Astrocyte (in vitro differentiated cells and primary cell): ENCODE measurements at regions not wholly inside any gene's neighbourhood (a gene's known extent, or its start where the extent isn't known, plus 50 kb on each side); places are given as distances from the start of the nearest gene placed in this dataset.

Source experiments
- DNase-seq: peaks from one replicate; pipeline ENCODE4 v3.0.0-alpha.2; 2010; ENCODE audit warnings: low read depth
- FAIRE-seq: peaks from 2 replicates; lab custom pipeline; 2011; peaks lifted over from hg19 to GRCh38; lab: Jason Lieb, UNC
- H2AFZ ChIP-seq: 2 replicates; pipeline ENCODE4 v1.6.0; 2012; ENCODE audit warnings: low read depth, low read length, inconsistent platforms
- H3K27ac ChIP-seq: 2 replicates; pipeline ENCODE4 v1.5.1; 2011; ENCODE audit warnings: low read depth, low read length, inconsistent platforms
- H3K27me3 ChIP-seq: 2 replicates; pipeline ENCODE4 v1.6.0; 2011; ENCODE audit warnings: low read length, inconsistent platforms; ENCODE audit not compliant: insufficient read depth
- H3K36me3 ChIP-seq: 2 replicates; pipeline ENCODE4 v1.5.1; 2011; ENCODE audit warnings: low read length, inconsistent platforms; ENCODE audit not compliant: insufficient read depth
- H3K4me1 ChIP-seq: 2 replicates; pipeline ENCODE4 v1.5.1; 2011; ENCODE audit warnings: low read length, inconsistent platforms; ENCODE audit not compliant: insufficient read depth
- H3K4me2 ChIP-seq: 2 replicates; pipeline ENCODE4 v1.6.0; 2012; ENCODE audit warnings: low read length, inconsistent platforms
- H3K4me3 ChIP-seq: 2 replicates; pipeline ENCODE4 v1.5.1; 2011; ENCODE audit warnings: low read depth, mild to moderate bottlenecking, low read length, inconsistent platforms; ENCODE audit not compliant: insufficient read depth
- H3K79me2 ChIP-seq: 2 replicates; pipeline ENCODE4 v1.6.0; 2012; ENCODE audit warnings: mild to moderate bottlenecking, low read length, inconsistent platforms; ENCODE audit not compliant: insufficient read depth
- H3K9ac ChIP-seq: 2 replicates; pipeline ENCODE4 v1.6.0; 2012; ENCODE audit warnings: mild to moderate bottlenecking, low read length, inconsistent platforms
- H3K9me3 ChIP-seq: 2 replicates; pipeline ENCODE4 v1.5.1; 2012; ENCODE audit warnings: low read depth, mild to moderate bottlenecking, low read length, inconsistent platforms; ENCODE audit not compliant: insufficient read depth
- H4K20me1 ChIP-seq: 2 replicates; pipeline ENCODE4 v1.6.0; 2012; ENCODE audit warnings: low read length, inconsistent platforms; ENCODE audit not compliant: insufficient read depth
- H3K27ac Mint-ChIP-seq: one replicate; pipeline ENCODE4 v1.8.0; 2021; ENCODE audit warnings: mild to moderate bottlenecking, mixed read lengths; ENCODE audit not compliant: unreplicated experiment
- H3K27me3 Mint-ChIP-seq: one replicate; pipeline ENCODE4 v1.8.0; 2021; ENCODE audit warnings: low read depth, mixed read lengths; ENCODE audit not compliant: unreplicated experiment
- H3K36me3 Mint-ChIP-seq: one replicate; pipeline ENCODE4 v1.8.0; 2021; ENCODE audit warnings: low read depth, mixed read lengths; ENCODE audit not compliant: unreplicated experiment
- H3K4me1 Mint-ChIP-seq: one replicate; pipeline ENCODE4 v1.8.0; 2021; ENCODE audit warnings: low read depth, mixed read lengths; ENCODE audit not compliant: unreplicated experiment
- H3K4me3 Mint-ChIP-seq: one replicate; pipeline ENCODE4 v1.8.0; 2021; ENCODE audit warnings: mild to moderate bottlenecking, moderate library complexity, mixed read lengths; ENCODE audit not compliant: unreplicated experiment
- H3K9me3 Mint-ChIP-seq: one replicate; pipeline ENCODE4 v1.8.0; 2021; ENCODE audit warnings: mild to moderate bottlenecking, mixed read lengths; ENCODE audit not compliant: unreplicated experiment
- EZH2 ChIP-seq: IDR thresholded peaks from 2 replicates; pipeline ENCODE4 v1.6.1; 2012; ENCODE audit warnings: mild to moderate bottlenecking, low read length, inconsistent platforms; ENCODE audit not compliant: insufficient read depth
- TF ChIP-seq, protein P1 (sequence below): IDR thresholded peaks from 2 replicates; pipeline ENCODE4 v1.5.1; 2011; ENCODE audit warnings: low read depth, mild to moderate bottlenecking, inconsistent platforms, low read length, moderate library complexity; ENCODE audit not compliant: insufficient read depth

- H3K4me1 ChIP-seq = peaks cover 36% of the 10 kb centered on the region
- no peaks in the 10 kb centered on the region for H3K79me2 ChIP-seq
- no peaks in the 10 kb centered on the region for H3K36me3 ChIP-seq
- H3K9ac ChIP-seq = no peak overlapping the region
- H4K20me1 ChIP-seq = no peaks in the 10 kb centered on the region
- H3K27me3 Mint-ChIP-seq = no peaks in the 10 kb centered on the region
- no peak for TF ChIP-seq EZH2
- no peak overlapping the region for H3K27ac ChIP-seq
- H3K27ac Mint-ChIP-seq = no peak overlapping the region
- no peak overlapping the region for H3K4me3 Mint-ChIP-seq
- H3K9me3 ChIP-seq = no peaks in the 10 kb centered on the region
- H3K9me3 Mint-ChIP-seq = peaks cover 2% of the 10 kb centered on the region
- DNase-seq = no peak
- no peak for FAIRE-seq
- H3K27me3 ChIP-seq = no peaks in the 10 kb centered on the region
- no peak overlapping the region for H3K4me3 ChIP-seq
- no peak overlapping the region for H2AFZ ChIP-seq
- no peaks in the 10 kb centered on the region for H3K36me3 Mint-ChIP-seq
- peaks cover 57% of the 10 kb centered on the region for H3K4me1 Mint-ChIP-seq
- H3K4me2 ChIP-seq = no peak overlapping the region
These were observed 244.4 kb downstream of the TGFB2 start for GRCh38 chr1:218589487-218589886.

DNA sequence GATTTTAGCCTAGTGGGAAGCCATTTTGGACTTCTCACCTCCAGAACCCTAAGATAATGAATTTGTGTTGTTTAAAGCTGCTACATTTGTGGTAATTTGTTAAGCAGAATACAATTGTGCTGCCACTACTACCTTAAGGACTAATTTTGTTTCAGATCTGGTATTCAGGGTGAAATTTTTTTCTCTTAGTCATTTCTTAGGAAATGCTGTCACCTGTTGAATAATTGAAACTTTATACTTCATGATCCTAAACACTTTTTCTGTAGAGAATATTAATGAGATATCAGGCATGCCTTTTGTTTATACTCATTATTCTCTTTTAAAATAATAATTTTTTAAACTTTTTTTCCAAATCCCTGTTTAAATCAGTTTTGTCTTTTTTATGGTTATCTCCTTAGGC is 246.8 kb downstream of the TGFB2 start:
- peak overlapping the region; percentile 49 for H3K27ac Mint-ChIP-seq
- peaks cover 12% of the 10 kb centered on the region for H3K4me1 ChIP-seq
- no peak overlapping the region for H3K4me3 Mint-ChIP-seq
- H3K79me2 ChIP-seq = no peaks in the 10 kb centered on the region
- H3K9me3 ChIP-seq = no peaks in the 10 kb centered on the region
- peaks cover 33% of the 10 kb centered on the region for H3K4me1 Mint-ChIP-seq
- no peaks in the 10 kb centered on the region for H3K27me3 ChIP-seq
- peak; percentile 27 for DNase-seq
- H3K36me3 Mint-ChIP-seq = no peaks in the 10 kb centered on the region
- H3K36me3 ChIP-seq = no peaks in the 10 kb centered on the region
- H4K20me1 ChIP-seq = no peaks in the 10 kb centered on the region
- H3K27ac ChIP-seq = peak overlapping the region; percentile 56
- no peak overlapping the region for H2AFZ ChIP-seq
- no peaks in the 10 kb centered on the region for H3K27me3 Mint-ChIP-seq
- H3K9me3 Mint-ChIP-seq = peaks cover 2% of the 10 kb centered on the region
- H3K4me3 ChIP-seq = no peak overlapping the region
- H3K9ac ChIP-seq = peak overlapping the region; percentile 43
- TF ChIP-seq EZH2 = no peak
- TF ChIP-seq, protein P1, sequence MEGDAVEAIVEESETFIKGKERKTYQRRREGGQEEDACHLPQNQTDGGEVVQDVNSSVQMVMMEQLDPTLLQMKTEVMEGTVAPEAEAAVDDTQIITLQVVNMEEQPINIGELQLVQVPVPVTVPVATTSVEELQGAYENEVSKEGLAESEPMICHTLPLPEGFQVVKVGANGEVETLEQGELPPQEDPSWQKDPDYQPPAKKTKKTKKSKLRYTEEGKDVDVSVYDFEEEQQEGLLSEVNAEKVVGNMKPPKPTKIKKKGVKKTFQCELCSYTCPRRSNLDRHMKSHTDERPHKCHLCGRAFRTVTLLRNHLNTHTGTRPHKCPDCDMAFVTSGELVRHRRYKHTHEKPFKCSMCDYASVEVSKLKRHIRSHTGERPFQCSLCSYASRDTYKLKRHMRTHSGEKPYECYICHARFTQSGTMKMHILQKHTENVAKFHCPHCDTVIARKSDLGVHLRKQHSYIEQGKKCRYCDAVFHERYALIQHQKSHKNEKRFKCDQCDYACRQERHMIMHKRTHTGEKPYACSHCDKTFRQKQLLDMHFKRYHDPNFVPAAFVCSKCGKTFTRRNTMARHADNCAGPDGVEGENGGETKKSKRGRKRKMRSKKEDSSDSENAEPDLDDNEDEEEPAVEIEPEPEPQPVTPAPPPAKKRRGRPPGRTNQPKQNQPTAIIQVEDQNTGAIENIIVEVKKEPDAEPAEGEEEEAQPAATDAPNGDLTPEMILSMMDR = no peak
- no peak for FAIRE-seq
- peak overlapping the region; percentile 55 for H3K4me2 ChIP-seq

- peak overlapping the region; percentile 43 for H3K9ac ChIP-seq
- peak overlapping the region; percentile 55 for H3K4me2 ChIP-seq
- peaks cover 2% of the 10 kb centered on the region for H3K9me3 Mint-ChIP-seq
- no peak for TF ChIP-seq EZH2
- TF ChIP-seq, protein P1 = no peak
- DNase-seq = peak; percentile 83
- no peaks in the 10 kb centered on the region for H4K20me1 ChIP-seq
- peak overlapping the region; percentile 56 for H3K27ac ChIP-seq
- no peaks in the 10 kb centered on the region for H3K9me3 ChIP-seq
- no peaks in the 10 kb centered on the region for H3K36me3 ChIP-seq
- peak overlapping the region; percentile 49 for H3K27ac Mint-ChIP-seq
- H3K27me3 Mint-ChIP-seq = no peaks in the 10 kb centered on the region
- no peaks in the 10 kb centered on the region for H3K27me3 ChIP-seq
- H3K4me1 ChIP-seq = peaks cover 12% of the 10 kb centered on the region
- H3K79me2 ChIP-seq = no peaks in the 10 kb centered on the region
- no peak overlapping the region for H3K4me3 ChIP-seq
- no peak for FAIRE-seq
- H3K4me3 Mint-ChIP-seq = no peak overlapping the region
- no peaks in the 10 kb centered on the region for H3K36me3 Mint-ChIP-seq
- peak overlapping the region; percentile 26 for H2AFZ ChIP-seq
- H3K4me1 Mint-ChIP-seq = peaks cover 28% of the 10 kb centered on the region
These were observed 247.6 kb downstream of the TGFB2 start for GRCh38 chr1:218592688-218593087.
